ENCODE measurements at regions not wholly inside any gene's neighbourhood (a gene's known extent, or its start where the extent isn't known, plus 50 kb on each side); places are given as distances from the start of the nearest gene placed in this dataset.

DNA sequence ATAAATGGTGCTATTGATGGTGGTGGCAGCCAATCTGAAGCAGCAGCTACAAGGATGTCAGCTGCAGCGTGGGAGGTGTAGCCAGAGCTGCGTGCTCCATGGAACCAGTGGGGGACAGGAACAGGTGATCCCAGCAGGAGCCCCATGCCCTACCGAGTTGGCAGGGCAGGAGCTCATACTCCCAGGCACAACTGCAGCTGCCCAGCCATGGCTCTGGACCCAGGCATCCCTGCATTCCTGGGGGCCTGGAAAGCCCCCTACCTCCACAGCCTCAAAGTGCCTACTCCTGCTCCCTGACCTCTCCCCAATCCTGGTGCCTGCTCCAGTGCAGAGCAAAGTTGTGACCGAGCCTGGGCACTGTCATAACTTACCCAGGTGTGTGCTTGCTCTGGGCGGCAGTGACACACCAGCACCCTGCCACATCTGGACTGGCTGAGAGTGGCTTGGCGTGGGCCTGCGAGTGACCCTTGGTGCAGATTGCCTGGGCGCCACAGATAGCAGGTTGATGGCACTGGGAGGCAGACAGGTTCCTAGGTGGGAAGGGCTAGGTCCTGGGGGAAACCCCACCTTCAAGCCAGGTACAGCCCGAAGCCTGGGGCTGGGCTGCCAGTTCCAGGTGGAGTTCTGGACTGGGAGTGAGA lies 101.1 kb downstream of the DCAF12L2 start:
- Histone ChIP-seq H3K36me3 (ENCODE audit: insufficient read depth, low read length) (no peaks in the 10 kb centered on the region), H3K9me3 (ENCODE audit: control insufficient read depth, insufficient read depth, low read length) (no peaks in the 10 kb centered on the region; the same call in 1 of the 2 replicates), H3K9ac (ENCODE audit: low read depth, low read length) (no peak overlapping the region), H3K4me1 (ENCODE audit: insufficient read depth, low read length) (no peaks in the 10 kb centered on the region; the same call in 1 of the 2 replicates)

DNA sequence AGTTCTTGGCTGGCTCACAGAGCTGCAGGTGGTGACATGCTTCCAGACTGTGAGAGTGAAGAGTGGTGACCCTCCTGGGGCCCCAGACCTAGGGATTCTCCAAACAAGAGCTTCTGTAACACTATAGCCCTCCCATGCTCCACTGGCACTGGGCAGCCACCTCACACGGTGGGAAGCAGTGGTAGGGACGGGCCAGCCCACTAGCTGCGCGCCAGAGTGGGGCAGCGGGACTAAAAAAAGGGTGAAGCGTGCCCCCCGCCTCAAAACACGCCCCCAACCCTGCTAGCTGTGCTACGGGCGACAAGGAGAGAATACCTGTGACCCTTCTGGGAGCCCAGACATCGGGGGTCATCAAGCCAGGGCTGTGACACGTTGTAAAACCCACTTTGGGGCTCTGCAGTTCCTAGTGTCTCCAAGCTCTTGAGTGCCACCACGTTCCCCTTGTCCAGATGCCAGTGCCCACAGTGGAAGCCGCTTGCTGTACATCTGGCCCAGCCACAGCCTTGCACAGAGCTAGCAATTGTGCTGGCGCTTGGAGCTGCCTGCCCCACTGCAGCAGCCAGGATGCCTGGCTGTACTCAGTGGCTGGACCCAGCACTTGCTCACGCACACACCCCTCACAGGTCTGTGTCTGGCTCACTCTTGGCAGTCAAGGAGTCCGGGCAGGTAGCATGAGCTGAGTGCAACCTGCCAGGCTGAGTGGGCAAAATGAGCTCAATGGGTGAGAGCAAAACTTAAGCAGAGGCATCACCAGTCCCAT lies 100.0 kb downstream of the DCAF12L2 start:
- Histone ChIP-seq H3K9me3 (ENCODE audit: control insufficient read depth, insufficient read depth, low read length) (no peaks in the 10 kb centered on the region; the same call in 1 of the 2 replicates), H3K4me1 (ENCODE audit: insufficient read depth, low read length) (no peaks in the 10 kb centered on the region; the same call in 1 of the 2 replicates), H3K9ac (ENCODE audit: low read depth, low read length) (no peak overlapping the region), H3K36me3 (ENCODE audit: insufficient read depth, low read length) (no peaks in the 10 kb centered on the region)

Data from ES-I3 (cell line).